ENCODE measurements at regions not wholly inside any gene's neighbourhood (a gene's known extent, or its start where the extent isn't known, plus 50 kb on each side); places are given as distances from the start of the nearest gene placed in this dataset.

GRCh38 chr10:65415318-65415717, 1510.5 kb upstream of the LRRTM3 start:
- H3K9me3 Mint-ChIP-seq (ENCODE audit: insufficient read depth): peaks cover 3% of the 10 kb centered on the region
- intact Hi-C loops (cut with micrococcal nuclease): no loop called here
- no peak overlapping the region for H3K4me3 Mint-ChIP-seq

GRCh38 chr10:65416094-65416493, 1509.7 kb upstream of the LRRTM3 start:
- WGBS (ENCODE audit: insufficient coverage): no CpG with 5 or more reads among the region's 1 CpG
- no peaks in the 10 kb centered on the region for H3K4me1 Mint-ChIP-seq
- ChIA-PET POLR2A (no interaction called here), CTCF (no interaction called here)
- H3K9ac ChIP-seq (ENCODE audit: low read length): no peak overlapping the region
- no peaks in the 10 kb centered on the region for H3K27me3 Mint-ChIP-seq
- H3K4me2 ChIP-seq (replicated peaks; ENCODE audit: low read depth, low read length, poor library complexity, severe bottlenecking): no peak overlapping the region
- no peaks in the 10 kb centered on the region for H3K36me3 ChIP-seq (replicated peaks in 1 of 2; ENCODE audit: control extremely low read depth in 1 of 2, control insufficient read depth in 1 of 2, extremely low read depth in 1 of 2, insufficient read depth in 2 of 2, low read length in 1 of 2)
- H3K4me1 ChIP-seq (ENCODE audit: control insufficient read depth in 2 of 2, insufficient read depth in 2 of 2, low read length in 2 of 2): no peaks in the 10 kb centered on the region
- H3K9me3 ChIP-seq (ENCODE audit: control extremely low read depth in 1 of 3, control insufficient read depth in 2 of 3, insufficient read depth in 1 of 3, low read length in 2 of 3): no peaks in the 10 kb centered on the region
- H3K9me3 Mint-ChIP-seq (ENCODE audit: insufficient read depth): peaks cover 3% of the 10 kb centered on the region
- DNase-seq (no peak), ATAC-seq (ENCODE audit: low read depth) (no peak)
- no peaks in the 10 kb centered on the region for H3K27me3 ChIP-seq (replicated peaks in 1 of 4; ENCODE audit: control extremely low read depth in 1 of 4, control insufficient read depth in 3 of 4, insufficient read depth in 4 of 4, low read length in 3 of 4)
- no peak overlapping the region for H2AFZ ChIP-seq (ENCODE audit: insufficient read depth, low read depth, low read length, poor library complexity, severe bottlenecking)
- no peak for TF ChIP-seq EZH2 (IDR thresholded peaks at IDR 0.05; ENCODE audit: borderline replicate concordance, insufficient read depth, low read depth, low read length, poor library complexity, severe bottlenecking)
- TF ChIP-seq, protein P1, sequence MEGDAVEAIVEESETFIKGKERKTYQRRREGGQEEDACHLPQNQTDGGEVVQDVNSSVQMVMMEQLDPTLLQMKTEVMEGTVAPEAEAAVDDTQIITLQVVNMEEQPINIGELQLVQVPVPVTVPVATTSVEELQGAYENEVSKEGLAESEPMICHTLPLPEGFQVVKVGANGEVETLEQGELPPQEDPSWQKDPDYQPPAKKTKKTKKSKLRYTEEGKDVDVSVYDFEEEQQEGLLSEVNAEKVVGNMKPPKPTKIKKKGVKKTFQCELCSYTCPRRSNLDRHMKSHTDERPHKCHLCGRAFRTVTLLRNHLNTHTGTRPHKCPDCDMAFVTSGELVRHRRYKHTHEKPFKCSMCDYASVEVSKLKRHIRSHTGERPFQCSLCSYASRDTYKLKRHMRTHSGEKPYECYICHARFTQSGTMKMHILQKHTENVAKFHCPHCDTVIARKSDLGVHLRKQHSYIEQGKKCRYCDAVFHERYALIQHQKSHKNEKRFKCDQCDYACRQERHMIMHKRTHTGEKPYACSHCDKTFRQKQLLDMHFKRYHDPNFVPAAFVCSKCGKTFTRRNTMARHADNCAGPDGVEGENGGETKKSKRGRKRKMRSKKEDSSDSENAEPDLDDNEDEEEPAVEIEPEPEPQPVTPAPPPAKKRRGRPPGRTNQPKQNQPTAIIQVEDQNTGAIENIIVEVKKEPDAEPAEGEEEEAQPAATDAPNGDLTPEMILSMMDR (IDR thresholded peaks at IDR 0.05): no peak
- H3K4me3 Mint-ChIP-seq: no peak overlapping the region
- no peak overlapping the region for H3K4me3 ChIP-seq (ENCODE audit: control extremely low read depth in 1 of 5, extremely low read depth in 1 of 5, insufficient read depth in 1 of 5, low read depth in 2 of 5, low read length in 4 of 5)
- H3K79me2 ChIP-seq (ENCODE audit: control insufficient read depth, insufficient read depth, low read length): no peaks in the 10 kb centered on the region
- no peak overlapping the region for H3K27ac ChIP-seq (ENCODE audit: low read length in 2 of 2)
- intact Hi-C loops (cut with micrococcal nuclease): no loop called here
- no peaks in the 10 kb centered on the region for H4K20me1 ChIP-seq (ENCODE audit: control insufficient read depth, insufficient read depth, low read length, poor library complexity, severe bottlenecking)
- no peak overlapping the region for H3K27ac Mint-ChIP-seq

More at GRCh38 chr10:65415318-65415717, 1510.5 kb upstream of the LRRTM3 start:
- Mint-ChIP-seq H3K4me1 (no peaks in the 10 kb centered on the region), H3K27me3 (no peaks in the 10 kb centered on the region), H3K27ac (no peak overlapping the region)
- Histone ChIP-seq H3K4me3 (ENCODE audit: control extremely low read depth in 1 of 5, extremely low read depth in 1 of 5, insufficient read depth in 1 of 5, low read depth in 2 of 5, low read length in 4 of 5) (no peak overlapping the region), H3K9ac (ENCODE audit: low read length) (no peak overlapping the region), H2AFZ (ENCODE audit: insufficient read depth, low read depth, low read length, poor library complexity, severe bottlenecking) (no peak overlapping the region), H3K9me3 (ENCODE audit: control extremely low read depth in 1 of 3, control insufficient read depth in 2 of 3, insufficient read depth in 1 of 3, low read length in 2 of 3) (no peaks in the 10 kb centered on the region), H3K4me1 (ENCODE audit: control insufficient read depth in 2 of 2, insufficient read depth in 2 of 2, low read length in 2 of 2) (no peaks in the 10 kb centered on the region), H3K4me2 (replicated peaks; ENCODE audit: low read depth, low read length, poor library complexity, severe bottlenecking) (no peak overlapping the region), H3K36me3 (replicated peaks in 1 of 2; ENCODE audit: control extremely low read depth in 1 of 2, control insufficient read depth in 1 of 2, extremely low read depth in 1 of 2, insufficient read depth in 2 of 2, low read length in 1 of 2) (no peaks in the 10 kb centered on the region), H4K20me1 (ENCODE audit: control insufficient read depth, insufficient read depth, low read length, poor library complexity, severe bottlenecking) (no peaks in the 10 kb centered on the region), H3K79me2 (ENCODE audit: control insufficient read depth, insufficient read depth, low read length) (no peaks in the 10 kb centered on the region), H3K27me3 (replicated peaks in 1 of 4; ENCODE audit: control extremely low read depth in 1 of 4, control insufficient read depth in 3 of 4, insufficient read depth in 4 of 4, low read length in 3 of 4) (no peaks in the 10 kb centered on the region), H3K27ac (ENCODE audit: low read length in 2 of 2) (no peak overlapping the region)
- ChIA-PET POLR2A (no interaction called here), CTCF (no interaction called here)
- ATAC-seq (ENCODE audit: low read depth): no peak
- DNase-seq: no peak
- no peak for TF ChIP-seq EZH2 (IDR thresholded peaks at IDR 0.05; ENCODE audit: borderline replicate concordance, insufficient read depth, low read depth, low read length, poor library complexity, severe bottlenecking)
- TF ChIP-seq, protein P1 (IDR thresholded peaks at IDR 0.05): no peak

All from B cell (primary cell).